Transverse colon (tissue), 4 donors: ENCODE measurements at regions not wholly inside any gene's neighbourhood (a gene's known extent, or its start where the extent isn't known, plus 50 kb on each side); places are given as distances from the start of the nearest gene placed in this dataset.

ENCODE experiments used
- DNase-seq: peaks from one replicate; pipeline ENCODE4 v3.0.0-alpha.2; 2019
- H3K27ac ChIP-seq, 4 donors: fragments of 200-600 bp; sonication (generic); 2 replicates each; pipeline ENCODE4 v1.5.1; 2016 to 2018; ENCODE audit warnings: inconsistent platforms in 4 of 4
- H3K27me3 ChIP-seq: fragments of 200-600 bp; sonication (generic); 2 replicates; pipeline ENCODE4 v1.5.1; 2017; ENCODE audit warnings: inconsistent platforms
- H3K36me3 ChIP-seq, 4 donors: fragments of 200-600 bp; sonication (generic); 2 replicates each; pipeline ENCODE4 v1.5.1; 2017 to 2019; ENCODE audit warnings: inconsistent platforms in 4 of 4
- H3K4me1 ChIP-seq, 4 donors: fragments of 200-600 bp; sonication (generic); 2 replicates each; pipeline ENCODE4 v1.5.1; 2017 to 2020; ENCODE audit warnings: inconsistent platforms in 4 of 4
- H3K4me3 ChIP-seq, 4 donors: fragments of 200-600 bp; sonication (generic); 1 replicate in 1 of 4; 2 replicates in 3 of 4; pipeline versions ENCODE4 v1.5.1 to v1.6.1; 2017 to 2019; ENCODE audit warnings: inconsistent platforms in 4 of 4
- H3K9me3 ChIP-seq, 2 donors: fragments of 200-600 bp; sonication (generic); 2 replicates each; pipeline ENCODE4 v1.5.1; 2017 to 2019; ENCODE audit warnings: inconsistent platforms in 2 of 2
- CTCF ChIP-seq, 5 experiments: fragments of 200-600 bp in 3 of 5; fragments of 450-650 bp in 2 of 5; sonication (generic) in 3 of 5; IDR thresholded peaks; 1 replicate in 2 of 5; 2 replicates in 3 of 5; pipeline ENCODE4 v1.5.1; 2016 to 2017; ENCODE audit warnings: antibody characterized with exemption in 5 of 5, inconsistent platforms in 3 of 5, mild to moderate bottlenecking in 2 of 5, moderate library complexity in 1 of 5
- EP300 ChIP-seq: sonication (generic); formaldehyde crosslinking; IDR thresholded peaks from one replicate; pipeline ENCODE4 v1.6.1; 2017; ENCODE audit warnings: antibody characterized with exemption, low read depth
- POLR2A ChIP-seq: fragments of 450-650 bp; IDR thresholded peaks from one replicate; pipeline ENCODE4 v1.6.1; 2016; ENCODE audit warnings: antibody characterized with exemption, mild to moderate bottlenecking, moderate library complexity
- POLR2AphosphoS5 ChIP-seq, 3 donors: sonication (generic); formaldehyde crosslinking; IDR thresholded peaks; one replicate each; pipeline ENCODE4 v1.6.1; 2016; ENCODE audit warnings: antibody characterized with exemption in 3 of 3
- WGBS, 2 donors: methylation state at CpG; one replicate each; pipeline ENCODE4 v1.1.5; 2018; ENCODE audit warnings: low coverage in 1 of 2; 5-methylcytosine and 5-hydroxymethylcytosine counted together
- in situ Hi-C, 4 donors: fragments of 200-750 bp; cut with MboI; loops; one replicate each; pipeline versions ENCODE4 v1.15.0 to v1.15.1; 2017; ENCODE audit warnings: low sequenced_read_pairs in 3 of 4, low pct_ligation_motif_present in 1 of 4, low pct_unique_long_range_greater_than_20kb in 1 of 4
- intact Hi-C: fragments of 100-400 bp; cut with DNase I; formaldehyde crosslinking; loops from one replicate; pipeline ENCODE4 v1.15.1; 2023; ENCODE audit warnings: low total_unique reads

- WGBS, 2 donors = 59% methylated on average over 4 of the region's 4 CpGs; no CpG with 5 or more reads in 1 of the 2 donors
- TF ChIP-seq EP300 (no peak), POLR2AphosphoS5 (IDR thresholded peaks at IDR 0.05) (no peak)
- in situ Hi-C loops (no loop called here), intact Hi-C loops (no loop called here)
- no peaks in the 10 kb centered on the region for H3K36me3 ChIP-seq
- H3K4me3 ChIP-seq = no peak overlapping the region
- DNase-seq = no peak
- no peak overlapping the region for H3K27ac ChIP-seq
- H3K9me3 ChIP-seq = no peaks in the 10 kb centered on the region
- no peaks in the 10 kb centered on the region for H3K27me3 ChIP-seq
- no peaks in the 10 kb centered on the region for H3K4me1 ChIP-seq
These were observed 433.7 kb downstream of the GPM6A start for GRCh38 chr4:175378372-175378771.

- in situ Hi-C loops = no loop called here
- intact Hi-C loops = no loop called here
- Histone ChIP-seq H3K36me3 (no peaks in the 10 kb centered on the region), H3K4me3 (no peak overlapping the region), H3K4me1 (no peaks in the 10 kb centered on the region), H3K27me3 (no peaks in the 10 kb centered on the region), H3K27ac (no peak overlapping the region), H3K9me3 (no peaks in the 10 kb centered on the region)
- TF ChIP-seq CTCF (IDR thresholded peaks at IDR 0.05) (no peak), POLR2AphosphoS5 (IDR thresholded peaks at IDR 0.05) (no peak), EP300 (no peak), POLR2A (no peak)
- 70 to 75% methylated on average over 2 to 6 of the region's 6 CpGs for WGBS, 2 donors
- DNase-seq = no peak
These were observed 431.2 kb downstream of the GPM6A start for GRCh38 chr4:175380841-175381240.

- Histone ChIP-seq H3K4me3 (no peak overlapping the region), H3K4me1 (no peaks in the 10 kb centered on the region), H3K9me3 (no peaks in the 10 kb centered on the region), H3K27me3 (no peaks in the 10 kb centered on the region), H3K27ac (no peak overlapping the region), H3K36me3 (no peaks in the 10 kb centered on the region)
- intact Hi-C loops (no loop called here), in situ Hi-C loops (no loop called here)
- TF ChIP-seq EP300 = no peak
- no peak for TF ChIP-seq CTCF (IDR thresholded peaks at IDR 0.05)
- TF ChIP-seq POLR2AphosphoS5 (IDR thresholded peaks at IDR 0.05) = no peak
- no peak for TF ChIP-seq POLR2A
- WGBS, 2 donors = 61 to 79% methylated on average over 1 of the region's 1 CpG
- DNase-seq = no peak
These were observed 426.3 kb downstream of the GPM6A start for GRCh38 chr4:175385797-175386196.

GRCh38 chr4:175386776-175387507 lies 425.1 kb downstream of the GPM6A start:
- Histone ChIP-seq H3K27me3 (no peaks in the 10 kb centered on the region), H3K4me3 (no peak overlapping the region), H3K9me3 (no peaks in the 10 kb centered on the region), H3K27ac (no peak overlapping the region), H3K4me1 (no peaks in the 10 kb centered on the region), H3K36me3 (no peaks in the 10 kb centered on the region)
- 79% methylated on average over 9 of the region's 9 CpGs; no CpG with 5 or more reads in 1 of the 2 donors for WGBS, 2 donors
- no peak for DNase-seq
- in situ Hi-C loops (no loop called here), intact Hi-C loops (no loop called here)
- TF ChIP-seq POLR2AphosphoS5 (IDR thresholded peaks at IDR 0.05) (no peak), EP300 (no peak), CTCF (IDR thresholded peaks at IDR 0.05) (no peak), POLR2A (no peak)

- no peaks in the 10 kb centered on the region for H3K36me3 ChIP-seq
- no peak for DNase-seq
- H3K27me3 ChIP-seq = no peaks in the 10 kb centered on the region
- peaks cover 0 to 6% of the 10 kb centered on the region in 2 donors for H3K9me3 ChIP-seq
- TF ChIP-seq POLR2AphosphoS5 (IDR thresholded peaks at IDR 0.05) = no peak
- TF ChIP-seq POLR2A = no peak
- no peak for TF ChIP-seq CTCF (IDR thresholded peaks at IDR 0.05)
- no peak for TF ChIP-seq EP300
- H3K4me3 ChIP-seq = no peak overlapping the region
- in situ Hi-C loops = no loop called here
- no peak overlapping the region for H3K27ac ChIP-seq
- intact Hi-C loops = no loop called here
- H3K4me1 ChIP-seq = no peaks in the 10 kb centered on the region
These were observed 417.9 kb downstream of the GPM6A start for GRCh38 chr4:175394208-175394607.
